GM18861 (cell line): ENCODE measurements at regions not wholly inside any gene's neighbourhood (a gene's known extent, or its start where the extent isn't known, plus 50 kb on each side); places are given as distances from the start of the nearest gene placed in this dataset.
A peak's percentile ranks its signal among the peaks of the same experiment; 100 is the strongest.

Source experiments
- ATAC-seq: cut with Tn5 transposase; IDR thresholded peaks from one replicate; pipeline ENCODE4 v1.9.1; 2021; ENCODE audit not compliant: unreplicated experiment

DNA sequence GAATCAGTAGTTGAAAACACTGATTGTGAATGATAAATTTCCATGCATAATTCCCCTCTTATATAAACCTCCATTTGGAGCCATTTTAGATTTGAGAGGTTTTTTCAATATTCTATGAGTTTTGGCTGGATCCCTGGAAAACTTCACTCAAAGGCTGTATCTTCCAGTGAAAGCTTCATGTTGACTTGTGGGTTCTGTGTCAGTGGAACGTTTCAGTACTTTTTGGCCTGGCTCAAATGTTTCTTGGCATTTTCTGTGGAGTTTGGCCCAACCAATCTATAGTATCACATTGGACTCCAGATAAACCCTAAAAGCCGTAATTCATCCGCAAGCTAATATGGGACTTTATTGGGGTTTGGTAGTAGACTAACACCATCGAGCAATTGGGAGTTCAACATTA, 172.6 kb upstream of the PRPS1L1 start:
- no peak for ATAC-seq

DNA sequence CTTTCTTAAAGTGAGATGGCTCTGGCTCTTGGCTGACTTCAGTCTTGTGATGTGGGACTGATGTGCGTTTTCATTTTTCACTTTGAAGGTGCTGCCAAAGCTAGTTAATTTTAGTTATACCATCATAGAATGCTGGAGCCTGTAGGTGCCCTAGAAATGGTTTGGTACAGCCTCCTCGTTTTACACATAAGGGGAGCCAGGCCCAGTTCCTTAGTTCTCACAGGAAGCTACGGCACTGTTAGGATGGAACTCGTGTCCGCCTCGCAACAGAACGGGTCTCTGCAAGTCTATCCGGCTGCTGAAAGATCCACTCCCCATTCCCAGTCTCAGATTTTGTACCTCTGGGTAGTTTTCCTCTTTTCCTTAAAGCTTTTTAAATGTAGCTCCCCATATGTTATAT, 173.2 kb upstream of the PRPS1L1 start:
- no peak for ATAC-seq

DNA sequence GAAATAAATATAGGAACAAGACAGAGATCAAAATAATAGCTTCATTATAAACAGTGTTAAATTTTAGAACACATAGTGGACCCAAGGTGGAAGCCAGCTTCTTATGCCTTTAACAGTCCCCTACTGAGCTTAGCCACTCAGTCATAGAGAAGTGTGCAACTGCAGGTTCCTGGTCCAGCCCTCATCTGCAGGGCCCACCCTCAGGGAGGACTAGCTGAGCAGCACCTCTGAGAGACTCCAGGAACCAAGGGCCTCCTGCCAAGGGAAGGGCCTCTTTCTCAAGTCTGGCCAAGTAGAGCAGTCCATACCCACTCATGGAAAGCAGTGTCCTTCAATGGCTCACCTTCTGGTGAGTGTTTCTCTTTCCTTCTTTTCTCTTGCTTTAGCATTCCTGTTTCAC, 173.7 kb upstream of the PRPS1L1 start:
- no peak for ATAC-seq

DNA sequence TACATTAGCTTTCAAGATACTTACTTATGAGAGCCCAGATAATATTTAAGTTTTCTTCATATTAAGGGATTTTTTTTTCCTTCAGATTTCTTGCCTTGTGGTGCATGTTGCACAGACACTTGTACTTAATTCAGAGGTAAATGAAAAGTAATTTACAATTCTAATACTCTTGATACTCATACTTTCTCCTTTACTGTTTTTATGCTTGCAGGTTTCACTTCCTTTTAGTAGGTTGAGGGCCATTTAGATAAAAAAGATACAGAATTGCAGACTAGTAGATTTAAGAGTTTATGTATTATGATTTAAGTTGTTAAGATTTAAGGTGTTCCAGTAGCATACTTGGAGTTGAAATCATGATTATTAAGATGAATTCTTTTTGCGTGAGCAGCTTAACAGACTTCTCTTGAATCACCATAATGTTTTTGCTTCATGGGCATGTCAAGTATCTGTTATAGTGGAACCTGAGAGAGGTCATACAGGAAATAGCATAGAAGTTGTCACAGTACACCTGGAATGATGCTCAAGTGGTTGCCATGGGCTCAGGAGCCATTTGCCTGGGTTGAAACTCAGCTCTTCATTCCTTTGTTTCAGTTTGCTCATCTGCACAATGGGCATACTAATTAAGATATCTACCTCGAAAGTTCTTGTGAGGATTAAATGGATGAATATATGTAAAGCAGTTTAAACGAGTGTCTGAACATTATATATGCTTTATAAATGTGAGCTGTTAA, 174.8 kb upstream of the PRPS1L1 start:
- ATAC-seq = peak; percentile 52

DNA sequence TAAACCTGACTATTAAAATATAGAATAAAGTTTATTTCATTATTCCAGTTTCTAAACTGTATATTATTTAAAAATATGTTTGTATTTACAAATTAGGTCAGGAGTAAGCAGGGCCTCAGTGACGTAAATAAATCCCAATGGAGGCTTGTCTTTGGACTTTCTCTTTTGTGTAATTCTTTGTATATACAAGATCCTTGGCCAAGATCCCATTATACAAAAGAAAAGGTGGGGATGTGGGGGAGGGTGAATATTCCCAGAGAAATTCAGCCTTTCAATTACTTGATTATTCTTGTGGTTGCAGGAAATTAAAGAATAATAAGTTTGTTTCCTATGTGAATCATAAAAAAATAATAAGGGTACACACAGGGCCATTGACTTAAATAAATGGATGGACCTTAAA, 178.7 kb upstream of the PRPS1L1 start:
- no peak for ATAC-seq

DNA sequence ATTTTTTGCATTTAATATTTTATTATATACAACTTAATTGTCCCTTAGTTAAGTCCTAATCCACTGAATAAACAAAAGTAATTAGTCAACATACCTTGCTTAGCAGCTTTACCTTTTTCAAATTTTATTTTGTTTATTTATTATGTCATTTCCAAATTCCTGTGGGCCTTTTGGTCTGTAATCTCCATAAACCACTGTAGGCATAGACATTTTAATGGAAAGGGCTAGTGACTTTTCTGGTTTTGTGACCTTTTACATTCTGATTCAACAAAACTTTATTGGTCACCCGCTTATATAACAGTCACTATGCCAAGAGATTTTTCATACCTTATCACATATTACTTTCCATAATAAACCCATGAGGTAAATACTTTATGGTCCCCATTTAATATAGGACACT, 181.3 kb upstream of the PRPS1L1 start:
- no peak for ATAC-seq

DNA sequence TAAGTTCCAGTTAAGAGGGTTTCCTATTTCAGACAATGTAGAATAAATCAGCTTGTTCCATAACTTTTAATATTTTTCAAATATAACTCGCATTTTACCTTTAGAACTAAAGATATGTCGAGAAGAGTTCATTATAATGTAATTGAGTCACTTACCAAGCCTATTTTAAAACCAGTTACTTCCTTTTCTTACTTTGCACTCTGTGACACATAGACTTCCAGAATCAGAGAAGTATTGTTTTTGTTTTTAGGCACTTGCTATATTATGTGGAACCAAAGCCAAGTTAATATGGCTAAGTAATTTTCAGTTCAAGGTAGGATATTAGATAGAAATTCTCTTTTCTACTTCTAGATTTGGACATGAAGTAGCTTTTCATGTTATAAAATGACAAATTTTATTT, 182.7 kb upstream of the PRPS1L1 start:
- no peak for ATAC-seq

DNA sequence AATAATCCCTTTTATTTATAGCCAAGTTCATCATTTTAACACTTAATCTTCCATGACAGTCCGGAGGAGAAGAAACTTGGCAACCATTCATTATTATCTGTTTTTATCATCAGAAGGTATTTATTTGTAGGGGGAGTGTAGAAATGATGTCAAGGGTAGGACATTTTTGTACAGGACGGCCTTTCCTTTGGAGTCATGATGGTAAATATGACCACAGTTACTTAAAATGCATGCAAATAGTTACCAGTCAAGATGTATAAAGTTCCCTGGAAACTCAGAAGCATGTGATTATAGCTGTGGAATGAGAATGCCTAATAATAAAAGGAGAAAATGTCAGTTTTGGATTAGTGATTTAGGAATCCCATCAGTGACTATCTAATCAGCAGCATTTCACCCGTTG, 183.1 kb upstream of the PRPS1L1 start:
- ATAC-seq = no peak

DNA sequence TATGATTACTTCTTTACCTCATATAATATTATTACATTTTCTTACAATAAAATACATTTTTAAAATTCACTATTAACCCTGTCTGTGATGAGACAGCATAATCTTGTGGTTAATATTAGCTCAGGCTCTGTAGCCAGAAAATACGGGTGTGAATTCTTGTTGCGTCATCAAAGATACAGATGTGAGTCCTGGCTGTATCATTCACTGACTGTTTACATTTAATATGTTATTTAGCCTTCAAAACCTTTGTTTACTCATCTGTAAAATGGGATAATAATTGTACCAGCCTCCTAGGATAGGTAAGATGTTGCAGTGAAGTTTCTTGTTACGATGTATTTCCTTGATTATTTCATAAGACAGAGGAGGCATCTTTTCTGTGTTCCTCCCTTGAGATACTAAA, 184.7 kb upstream of the PRPS1L1 start:
- no peak for ATAC-seq

DNA sequence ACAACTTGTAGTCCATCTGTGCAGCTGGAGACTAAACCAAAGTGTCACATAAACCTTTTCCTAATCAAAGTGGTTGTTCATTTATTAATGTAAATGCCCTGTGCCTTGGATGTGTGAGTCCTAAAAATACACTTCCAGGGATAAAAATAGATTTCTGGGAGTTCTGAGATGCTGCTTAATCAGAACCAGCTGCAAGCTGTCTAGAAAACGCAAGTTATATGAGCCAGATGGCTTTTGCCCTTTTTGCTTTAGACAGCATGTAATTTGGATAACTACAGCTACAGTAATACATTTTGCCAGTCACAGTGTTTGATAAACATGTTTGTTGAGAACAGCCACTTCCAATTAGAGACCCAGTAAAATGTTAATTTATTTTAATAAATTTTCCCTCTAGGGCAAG, 185.1 kb upstream of the PRPS1L1 start:
- ATAC-seq = no peak

DNA sequence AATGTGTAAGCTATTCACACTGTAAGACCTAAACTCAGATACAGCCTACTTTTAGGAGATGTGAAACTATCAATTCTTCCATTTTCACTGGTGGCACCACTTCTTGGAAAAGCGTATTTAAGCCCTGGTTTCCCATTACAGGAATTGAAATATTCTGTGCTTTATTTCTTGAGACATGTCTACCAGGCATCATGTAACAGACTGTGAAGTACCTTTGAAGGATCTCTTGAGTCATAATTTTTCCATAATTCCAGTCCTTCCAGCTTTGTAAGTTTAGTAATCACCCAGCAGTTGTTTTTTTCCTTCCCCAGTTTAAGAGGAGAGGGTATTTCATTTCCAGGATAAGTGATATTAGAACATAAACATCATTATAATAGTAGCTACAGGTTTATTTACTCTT, 186.0 kb upstream of the PRPS1L1 start:
- ATAC-seq = no peak

DNA sequence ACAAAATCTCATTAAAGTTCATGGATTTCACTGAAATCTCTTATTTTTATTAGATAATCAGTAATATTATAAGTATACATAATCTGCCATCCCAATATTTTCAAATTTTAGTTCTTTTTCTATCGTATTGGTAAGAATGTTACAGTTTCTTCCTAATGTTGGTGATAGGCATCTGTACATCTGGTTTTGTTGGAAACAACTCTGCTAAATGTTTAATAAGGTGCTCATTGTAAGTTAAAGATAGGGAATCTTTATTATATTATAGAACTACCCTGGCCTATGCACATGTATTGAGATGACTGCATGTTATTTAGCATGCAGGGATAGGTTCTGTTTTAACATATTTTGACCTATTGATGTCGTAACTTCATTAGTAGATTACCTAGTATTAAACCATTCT, 188.6 kb upstream of the PRPS1L1 start:
- ATAC-seq = no peak

DNA sequence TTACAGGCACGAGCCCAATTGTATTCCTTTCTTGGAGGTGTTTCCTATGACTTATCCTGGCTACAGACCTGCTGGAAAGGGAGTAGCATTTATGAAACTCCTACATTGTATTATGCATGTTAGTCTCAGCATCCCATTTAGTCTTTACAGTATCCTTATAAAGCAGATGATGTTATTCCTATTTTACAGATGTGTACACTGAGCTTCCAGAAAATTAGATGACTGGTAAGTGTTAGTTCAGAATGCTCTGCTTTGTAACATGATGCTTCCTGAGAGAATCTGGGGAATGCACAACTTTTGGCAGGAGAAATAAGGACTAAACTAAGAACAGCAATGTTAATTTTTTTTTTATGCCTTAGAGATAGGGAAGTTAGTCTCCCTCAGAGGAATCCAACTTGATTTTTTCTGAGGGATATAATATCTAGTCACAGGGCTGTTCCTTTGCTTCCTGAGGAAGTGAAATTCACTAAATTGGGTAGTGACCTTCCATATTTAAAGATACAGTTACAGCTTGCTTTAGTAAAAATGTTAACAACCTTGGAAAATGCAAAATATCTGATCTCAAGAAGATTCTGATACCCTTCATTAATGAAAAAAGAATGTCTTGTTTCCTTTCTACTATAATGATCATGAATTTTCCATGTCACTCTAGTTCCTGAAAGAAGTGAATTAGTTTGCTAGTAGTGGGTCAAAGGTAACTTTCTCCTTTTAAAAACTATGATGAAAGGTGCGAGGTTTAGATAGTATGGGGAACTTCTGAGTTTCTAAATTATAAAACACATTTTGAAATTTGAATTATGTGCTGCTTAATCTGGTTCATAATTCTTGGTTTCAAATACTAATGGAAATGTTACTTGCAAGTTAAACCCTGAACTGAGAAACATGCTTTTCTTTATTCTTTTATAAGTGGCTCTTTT, 194.0 kb upstream of the PRPS1L1 start:
- no peak for ATAC-seq

DNA sequence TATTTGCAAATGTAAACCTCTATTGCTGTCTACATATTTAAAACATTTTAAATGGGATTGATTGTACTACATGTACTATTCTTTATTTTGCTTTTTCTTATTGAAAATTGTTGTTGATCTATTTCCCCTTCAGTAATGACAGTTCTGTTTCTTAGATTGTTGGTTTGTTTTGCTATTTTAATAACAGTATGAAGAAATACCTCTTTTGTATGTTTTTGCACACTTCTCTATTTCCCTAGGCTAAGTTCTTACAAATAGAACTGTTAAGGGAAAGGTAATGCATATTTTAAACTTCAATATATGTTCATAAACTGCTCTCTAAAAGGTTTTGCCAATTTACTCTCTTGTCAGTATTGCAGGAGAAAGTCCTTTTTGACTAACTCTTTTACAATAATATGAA, 195.0 kb upstream of the PRPS1L1 start:
- ATAC-seq = no peak

DNA sequence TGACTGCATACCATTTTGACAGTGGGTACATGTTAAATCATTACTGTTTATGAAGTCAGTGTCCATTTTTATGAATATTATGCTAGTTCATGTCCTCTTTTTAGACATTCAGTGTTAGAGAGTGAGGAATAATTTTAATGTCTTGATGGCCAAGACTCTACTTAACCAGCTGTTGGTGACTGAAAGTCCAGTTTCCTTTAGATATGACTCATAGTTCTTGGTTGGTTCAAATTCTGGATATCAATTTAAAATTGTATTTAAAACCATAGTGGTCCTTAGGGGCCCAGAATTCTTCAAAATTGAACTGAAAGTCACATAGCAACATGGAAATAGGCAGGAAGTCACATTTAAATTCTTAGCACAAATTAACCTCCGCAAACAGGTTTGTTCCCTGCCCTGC, 196.5 kb upstream of the PRPS1L1 start:
- ATAC-seq = no peak

DNA sequence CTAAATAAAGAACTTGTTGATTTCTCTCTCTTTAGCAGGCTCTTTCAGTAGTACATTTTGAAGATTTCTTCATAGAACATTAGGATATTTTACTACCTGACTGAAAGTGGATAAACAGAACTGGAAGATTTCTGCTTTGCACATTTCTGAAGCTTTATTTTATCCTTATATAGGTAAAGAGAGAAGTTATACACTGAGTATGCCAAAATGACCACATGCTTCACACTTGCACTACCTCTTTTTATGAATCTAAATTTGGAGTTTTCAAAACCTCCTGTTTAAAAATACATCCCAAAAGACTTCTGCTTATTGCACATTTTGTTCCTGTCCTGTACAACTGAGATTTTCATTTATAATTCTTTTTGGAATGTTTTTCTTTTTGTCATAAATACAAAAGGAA, 197.4 kb upstream of the PRPS1L1 start:
- no peak for ATAC-seq

DNA sequence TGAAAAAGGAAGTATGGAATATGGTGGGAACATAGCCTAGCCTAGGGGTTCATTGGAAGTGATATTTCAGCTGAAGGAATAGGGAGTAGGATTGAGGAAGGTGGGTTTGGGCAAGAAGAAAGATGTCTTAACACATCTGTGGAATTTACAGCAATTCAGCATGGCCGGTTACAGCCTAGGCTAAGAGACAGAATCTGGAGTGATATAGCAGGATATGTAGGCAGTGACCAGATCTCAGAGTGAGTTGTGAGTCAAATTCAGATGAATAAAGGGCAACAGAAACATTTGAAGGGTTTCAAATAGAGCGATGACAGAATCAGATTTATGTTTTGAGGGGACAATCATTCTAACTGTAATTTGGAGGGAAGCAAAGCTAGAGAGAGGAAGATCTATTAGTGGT, 199.0 kb upstream of the PRPS1L1 start:
- ATAC-seq = no peak

DNA sequence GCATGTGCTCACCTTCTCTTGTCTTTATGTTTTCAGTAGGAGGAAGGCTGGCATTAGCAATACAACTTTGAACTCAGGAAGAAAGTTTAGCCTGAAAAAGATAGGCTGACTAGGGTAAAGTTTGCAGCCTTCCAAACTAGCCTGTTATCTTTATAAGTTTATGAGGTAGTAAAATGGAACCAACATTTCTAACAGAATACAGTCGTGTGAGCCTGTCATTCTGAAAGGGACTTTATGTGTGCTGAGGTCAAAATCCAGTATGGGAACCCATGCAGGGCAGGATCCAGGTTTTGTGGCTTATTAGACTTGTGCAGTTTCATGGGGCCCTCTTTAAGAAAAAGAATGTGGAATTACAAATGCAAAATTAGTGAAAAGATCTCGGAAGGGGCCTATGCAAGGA, 201.0 kb upstream of the PRPS1L1 start:
- ATAC-seq = no peak

DNA sequence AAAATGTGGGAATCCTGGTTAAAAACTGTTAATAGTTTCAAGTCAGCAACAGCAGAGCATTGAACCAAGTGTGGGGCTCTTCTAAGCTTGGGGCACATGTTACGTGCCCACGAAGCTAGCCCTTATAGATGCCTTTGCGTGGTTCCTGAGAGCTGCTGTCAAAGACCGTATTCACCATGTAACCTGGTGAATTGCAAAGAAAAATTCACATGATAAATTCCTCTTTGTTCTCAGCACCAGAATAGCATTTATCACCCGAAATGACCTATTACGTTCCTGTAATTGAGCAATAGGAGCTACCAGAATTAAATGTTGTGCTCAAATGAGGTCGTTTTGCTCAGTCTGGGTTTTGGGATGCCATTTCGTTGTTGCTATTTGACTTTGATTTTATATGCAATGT, 202.6 kb upstream of the PRPS1L1 start:
- ATAC-seq = no peak

DNA sequence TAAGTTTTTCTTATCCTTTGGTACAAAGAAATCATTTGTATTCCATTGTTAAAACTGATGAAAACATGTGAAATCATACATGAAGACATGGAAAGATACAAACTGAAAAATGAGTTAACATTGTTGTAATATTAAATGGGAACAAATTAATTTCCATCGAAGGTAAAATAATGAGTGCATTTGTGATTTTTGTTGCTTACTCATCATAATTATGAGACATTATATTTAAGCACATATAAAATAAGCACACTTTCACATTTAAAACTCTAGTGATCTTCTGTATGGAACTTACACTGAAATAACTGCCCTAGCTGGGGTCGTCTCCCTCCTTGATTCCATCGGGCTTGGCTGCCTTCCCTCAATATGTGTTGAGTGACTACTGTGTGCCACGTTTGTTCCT, 204.2 kb upstream of the PRPS1L1 start:
- no peak for ATAC-seq

DNA sequence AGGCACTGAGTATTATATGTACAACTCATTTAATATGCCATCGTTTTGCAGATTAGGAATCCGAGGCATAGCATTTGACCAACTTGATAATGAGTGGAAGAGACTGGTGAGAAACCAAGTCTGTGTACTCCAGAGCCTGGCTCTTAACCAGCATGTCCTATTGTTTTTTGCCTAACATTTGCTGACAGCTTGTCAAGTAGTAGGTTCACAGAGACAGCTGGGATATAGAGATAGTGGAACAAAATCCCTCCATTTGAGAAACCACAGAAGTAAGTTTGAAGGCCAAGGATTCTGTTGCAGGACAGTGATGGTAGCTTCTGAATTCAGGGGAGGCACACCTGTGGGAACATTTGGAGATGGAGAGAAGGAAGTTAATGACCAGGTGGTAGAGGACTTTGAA, 206.9 kb upstream of the PRPS1L1 start:
- no peak for ATAC-seq

DNA sequence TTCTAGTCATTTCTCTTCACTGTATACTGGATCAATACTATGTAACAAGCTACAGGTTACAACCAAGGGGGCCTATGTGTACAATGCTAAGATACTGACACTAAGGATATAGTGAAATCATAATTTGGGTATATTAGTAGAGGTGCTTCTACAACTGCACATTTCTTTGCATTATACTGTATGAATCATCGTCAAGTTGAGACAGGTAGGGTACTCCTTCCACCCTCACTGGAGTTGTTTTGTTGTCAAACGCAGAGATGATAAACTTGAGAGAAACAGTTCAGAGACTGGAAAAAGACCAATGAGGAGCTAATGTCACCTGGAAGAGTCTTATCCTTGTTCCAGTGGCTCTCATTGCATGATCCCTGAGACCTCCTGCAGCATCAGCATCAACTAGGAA, 208.2 kb upstream of the PRPS1L1 start:
- no peak for ATAC-seq

DNA sequence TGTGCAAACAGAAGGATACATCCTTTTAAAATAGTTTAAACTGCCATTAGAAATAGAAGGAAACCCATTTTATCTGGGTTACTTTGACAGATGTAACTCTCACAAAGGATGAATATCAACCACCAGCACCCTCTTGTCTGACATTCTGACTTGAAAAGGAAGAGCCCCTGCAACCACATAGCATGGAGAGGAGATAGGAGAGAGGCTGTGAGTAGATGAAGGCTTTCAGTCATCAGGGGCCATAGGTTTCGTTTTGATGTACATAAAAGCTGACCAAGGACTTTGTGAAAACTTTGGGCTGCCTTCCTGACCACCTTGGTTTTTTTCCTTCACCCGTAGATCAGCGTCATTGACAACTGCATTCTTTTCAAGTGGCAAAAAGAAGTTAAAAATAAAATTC, 211.6 kb upstream of the PRPS1L1 start:
- ATAC-seq = no peak
